ENCODE measurements at regions not wholly inside any gene's neighbourhood (a gene's known extent, or its start where the extent isn't known, plus 50 kb on each side); places are given as distances from the start of the nearest gene placed in this dataset.
"Not testable (repeated sequence)": the region's sequence is repeated elsewhere in the genome, so short reads cannot be mapped to it uniquely, and the experiment has no call there.

DNA sequence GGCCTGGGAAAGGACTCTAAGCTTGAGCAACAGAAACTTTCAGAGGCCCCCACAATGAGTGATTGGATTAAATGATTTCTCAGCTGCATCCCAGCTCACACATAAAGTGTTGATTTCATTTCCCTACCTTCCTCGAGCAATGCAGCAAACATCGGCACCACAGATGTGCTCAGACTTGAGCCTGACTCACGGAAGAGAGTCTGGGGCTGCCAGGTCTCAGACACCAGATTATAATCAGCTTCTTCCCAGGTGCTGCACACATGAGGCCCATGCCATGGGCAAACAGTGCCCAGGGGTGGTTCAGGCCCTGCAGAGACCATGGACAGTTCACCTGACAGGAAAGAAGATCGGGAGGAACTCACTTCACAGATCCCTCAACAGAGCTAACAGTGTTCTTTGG is 226.6 kb upstream of the TENM4 start:
- DNase-seq, result no peak

- DNase-seq, result no peak
Measured at GRCh38 chr11:79663017-79663416, 222.2 kb upstream of the TENM4 start.

- no peak for DNase-seq
Measured at GRCh38 chr11:79661373-79661772, 220.5 kb upstream of the TENM4 start.

DNA sequence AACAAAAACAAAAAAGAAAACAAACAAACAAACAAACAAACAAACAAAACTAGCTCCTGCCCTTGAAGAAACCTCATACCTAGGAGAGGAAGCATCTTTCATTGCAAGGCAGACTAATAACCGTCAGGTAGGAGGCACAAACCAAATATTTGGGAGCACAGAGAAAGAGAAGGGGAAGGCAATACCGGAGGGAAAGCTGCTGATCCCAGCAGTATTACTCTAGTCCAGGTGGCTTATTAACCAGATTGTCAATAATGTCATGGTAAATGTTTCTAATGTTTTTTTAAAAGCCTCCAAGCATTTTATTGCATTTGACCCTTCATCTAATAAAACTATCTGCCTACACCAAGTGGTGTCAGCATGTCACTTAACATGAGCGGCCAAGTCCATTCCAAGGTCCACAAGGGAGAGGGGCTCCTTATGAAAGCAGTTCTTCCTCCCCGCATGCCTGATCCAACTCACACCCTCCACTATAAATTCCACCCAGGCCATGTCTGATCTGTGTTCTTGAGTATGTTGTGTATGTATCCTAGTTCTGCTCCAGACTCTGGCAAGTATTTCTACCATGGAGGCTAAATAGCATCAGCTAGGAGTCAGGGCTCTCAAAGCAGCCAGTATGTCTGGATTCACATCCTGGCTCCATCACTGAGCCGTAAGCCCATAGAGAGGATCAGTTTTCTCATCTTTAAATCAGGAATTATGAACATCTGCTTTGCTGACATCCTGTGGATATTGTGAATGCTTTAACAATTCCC is 208.1 kb upstream of the TENM4 start:
- no peak for DNase-seq

DNA sequence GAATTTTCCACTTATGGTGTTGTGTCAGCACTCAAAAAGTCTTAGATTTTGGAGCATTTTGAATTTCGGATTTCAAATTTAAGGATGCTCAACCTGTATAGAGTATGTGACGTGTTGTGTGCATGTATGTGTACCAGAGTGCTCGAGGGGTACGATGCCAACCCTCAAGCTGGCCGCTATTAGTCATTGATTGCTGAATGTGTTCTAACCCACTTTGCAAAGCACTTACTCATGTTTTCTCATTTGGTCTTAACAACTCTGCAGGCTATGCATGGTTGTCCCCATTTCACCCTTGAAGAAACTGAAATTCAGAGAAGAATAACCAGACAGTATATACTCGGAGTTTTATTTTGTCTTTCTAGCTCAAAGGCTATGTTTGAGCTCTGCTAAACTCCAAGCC is 196.4 kb upstream of the TENM4 start:
- DNase-seq, result no peak

GRCh38 chr11:79634905-79635304 is 194.1 kb upstream of the TENM4 start:
- DNase-seq, result no peak

DNA sequence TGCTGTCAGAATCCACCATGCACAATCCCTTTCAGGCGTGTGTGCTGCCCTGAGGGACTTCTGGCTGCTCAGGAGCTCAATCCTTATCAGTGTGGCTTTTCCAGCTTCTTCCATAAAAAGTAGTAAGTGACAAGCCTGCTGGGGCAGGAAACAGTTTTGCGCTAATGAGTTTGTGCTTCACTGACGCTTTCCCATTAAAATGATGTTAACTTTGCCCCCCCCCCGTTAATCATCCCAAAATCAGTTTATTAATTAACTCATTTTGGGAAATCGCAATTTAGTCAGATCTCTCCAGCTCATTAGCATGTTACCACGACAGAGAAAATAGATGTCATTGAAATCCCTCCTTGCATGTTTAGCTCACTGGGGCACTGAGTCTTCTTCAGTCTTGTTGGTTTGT is 186.5 kb upstream of the TENM4 start:
- no peak for DNase-seq

DNA sequence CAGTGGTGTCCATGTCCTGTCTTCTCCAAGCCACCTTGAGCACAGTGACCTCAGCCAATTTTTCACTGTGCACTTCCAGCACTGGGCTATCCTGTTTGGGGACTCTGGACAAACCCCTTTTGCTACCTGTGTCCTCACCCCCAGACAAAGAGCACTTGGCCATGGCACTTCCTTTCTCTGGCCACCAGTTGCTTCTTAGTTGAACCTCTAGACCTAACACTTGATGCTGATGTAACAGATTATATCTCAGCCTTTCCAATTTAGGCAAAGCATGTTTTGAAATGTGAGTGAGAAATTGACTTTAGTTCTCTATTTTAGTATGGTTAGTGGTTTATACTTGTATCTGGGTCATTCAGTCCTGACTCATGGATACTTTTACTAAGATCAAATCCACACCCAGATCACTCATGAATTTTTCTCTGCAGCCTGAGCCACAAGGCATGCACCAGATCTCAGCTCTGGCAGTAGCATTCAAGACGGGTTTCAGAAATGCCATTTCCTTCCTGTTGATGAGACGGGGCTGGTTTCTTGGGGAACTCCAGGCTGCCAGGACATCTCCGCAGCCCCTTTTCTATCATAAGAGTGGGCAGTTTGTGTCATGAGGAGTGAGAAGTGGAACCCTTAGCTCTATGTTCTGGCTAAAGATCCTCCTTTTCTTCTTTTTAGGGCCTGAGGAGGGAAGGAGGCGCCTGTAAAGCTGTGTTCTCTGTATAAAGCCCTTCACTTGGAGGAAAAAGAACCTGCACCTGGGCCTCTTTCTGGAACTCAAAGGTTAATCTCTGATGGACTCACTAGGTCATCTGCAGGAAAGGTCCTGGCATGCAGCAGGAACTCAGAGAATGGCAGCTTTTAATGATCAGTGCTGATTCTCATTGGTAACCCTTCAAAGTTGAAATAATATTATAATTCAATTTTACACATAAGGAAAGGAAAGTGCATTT is 185.6 kb upstream of the TENM4 start:
- no peak for DNase-seq

DNA sequence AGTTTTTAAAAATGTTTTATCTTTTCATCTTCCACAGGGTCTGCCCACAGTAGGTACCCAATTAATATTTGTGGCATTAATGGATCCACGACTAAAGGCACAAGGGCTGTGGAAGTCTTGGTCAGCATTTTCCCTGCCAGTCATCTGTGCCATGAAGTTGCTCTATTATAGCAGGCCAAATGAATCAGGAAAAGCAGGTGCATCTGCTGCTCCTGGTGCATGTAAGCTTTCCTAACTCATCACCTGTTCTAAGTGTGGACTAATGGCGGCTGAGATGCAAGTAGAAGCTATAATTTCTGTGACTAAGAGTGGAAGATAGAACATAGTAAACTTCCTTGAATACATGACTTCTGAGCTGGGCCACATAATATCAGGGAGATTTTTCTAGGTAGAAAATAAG is 182.5 kb upstream of the TENM4 start:
- no peak for DNase-seq

- no peak for DNase-seq
Measured at GRCh38 chr11:79617561-79617960, 176.7 kb upstream of the TENM4 start.

- DNase-seq, result no peak
Measured at GRCh38 chr11:79616392-79616851, 175.6 kb upstream of the TENM4 start.

DNA sequence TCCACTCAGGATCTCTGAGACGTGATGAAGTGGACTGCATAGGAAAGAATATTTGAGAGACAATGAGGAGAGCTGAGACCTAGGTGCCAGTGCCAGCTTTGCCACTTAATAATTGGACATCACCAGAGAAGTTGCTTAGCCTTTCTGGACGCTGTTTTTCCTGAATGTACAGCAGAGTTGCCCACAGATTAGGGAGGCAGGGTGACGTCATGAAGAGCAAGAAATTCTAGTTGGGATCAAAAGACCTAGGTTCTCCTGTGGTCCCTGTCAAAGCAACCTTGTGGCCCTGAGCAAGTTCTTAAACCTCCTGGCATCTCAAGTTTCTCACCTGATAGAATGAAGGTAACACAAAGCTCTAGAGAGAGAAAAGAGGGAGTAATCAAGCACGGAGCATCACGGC is 174.6 kb upstream of the TENM4 start:
- DNase-seq, result no peak

- no peak for DNase-seq
Measured at GRCh38 chr11:79610678-79611077, 169.8 kb upstream of the TENM4 start.

DNA sequence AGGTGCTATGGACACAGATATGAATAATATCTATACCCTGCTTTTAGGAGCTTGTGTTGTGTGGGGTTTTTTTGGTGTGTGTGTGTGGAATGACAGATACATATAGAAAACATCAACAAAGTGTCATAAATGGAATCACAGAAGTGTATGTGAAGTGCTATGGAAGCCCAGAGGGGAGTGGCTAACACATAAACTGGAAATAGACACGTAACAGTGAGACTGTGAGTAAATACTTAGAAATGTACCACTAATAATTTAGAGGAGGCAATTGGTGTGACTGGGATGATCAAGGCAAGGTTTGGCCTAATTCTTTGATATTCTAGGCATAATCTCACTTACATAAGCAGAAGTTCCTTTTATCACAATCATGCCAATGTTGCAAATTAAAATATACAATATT is 169.3 kb upstream of the TENM4 start:
- no peak for DNase-seq

GRCh38 chr11:79609511-79609910 is 168.7 kb upstream of the TENM4 start:
- no peak for DNase-seq

DNA sequence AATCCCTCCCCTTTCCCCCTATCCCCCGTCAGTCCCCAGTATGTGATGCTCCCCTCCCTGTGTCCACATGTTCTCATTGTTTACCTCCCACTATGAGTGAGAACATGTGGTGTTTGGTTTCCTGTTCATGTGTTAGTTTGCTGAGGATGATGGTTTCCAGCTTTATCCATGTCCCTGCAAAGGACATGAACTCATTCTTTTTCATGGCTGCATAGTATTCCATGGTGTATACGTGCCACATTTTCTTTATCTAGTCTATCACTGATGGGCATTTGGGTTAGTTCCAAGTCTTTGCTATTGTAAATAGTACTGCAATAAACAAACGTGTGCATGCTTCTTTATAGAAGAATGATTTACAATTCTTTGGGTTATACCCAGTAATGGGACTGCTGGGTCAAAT is 165.6 kb upstream of the TENM4 start:
- DNase-seq, result not testable (repeated sequence)

- no peak for DNase-seq
Measured at GRCh38 chr11:79600711-79601110, 159.9 kb upstream of the TENM4 start.

- DNase-seq, result no peak
Measured at GRCh38 chr11:79594834-79595233, 154.0 kb upstream of the TENM4 start.

- no peak for DNase-seq
Measured at GRCh38 chr11:79592824-79593223, 152.0 kb upstream of the TENM4 start.

GRCh38 chr11:79592406-79592805 is 151.6 kb upstream of the TENM4 start:
- DNase-seq, result no peak

- DNase-seq, result no peak
Measured at GRCh38 chr11:79582434-79582833, 141.6 kb upstream of the TENM4 start.

- DNase-seq, result no peak
Measured at GRCh38 chr11:79579063-79579462, 138.2 kb upstream of the TENM4 start.

DNA sequence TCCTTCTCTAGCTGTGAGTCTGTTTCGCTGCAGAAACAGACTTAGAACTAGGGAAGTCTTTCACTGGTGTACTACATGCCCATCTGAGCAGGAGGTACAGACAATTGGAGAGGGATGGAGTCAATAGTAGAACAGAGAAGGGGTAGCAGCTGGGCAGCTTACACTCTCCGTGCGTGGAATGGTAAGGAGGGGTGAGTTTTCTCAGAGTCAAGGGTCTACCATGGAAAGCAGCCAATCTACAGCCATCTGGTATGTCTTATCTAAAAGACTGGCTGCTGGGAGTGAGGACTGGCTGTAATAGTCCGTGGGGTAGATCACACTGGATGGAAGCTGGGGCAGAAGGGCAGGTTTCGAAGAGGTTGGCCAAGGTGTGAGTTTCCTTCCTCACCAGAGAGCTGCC is 137.3 kb upstream of the TENM4 start:
- no peak for DNase-seq

- DNase-seq, result no peak
Measured at GRCh38 chr11:79575701-79576100, 134.9 kb upstream of the TENM4 start.

Data from stimulated activated CD4-positive, alpha-beta T cell treated with anti-CD3 and anti-CD28 coated beads, Interleukin-4, amount 100 ng/mL, for 24 hours (primary cell).